NCI-H748 treated with DMSO at 0.1 percent for 48 hours (cell line): ENCODE measurements at regions not wholly inside any gene's neighbourhood (a gene's known extent, or its start where the extent isn't known, plus 50 kb on each side); places are given as distances from the start of the nearest gene placed in this dataset.

Experiments used
- DNase-seq: peaks from one replicate; lab custom pipeline; 2025; lab: John Stamatoyannopoulos, UW

DNA sequence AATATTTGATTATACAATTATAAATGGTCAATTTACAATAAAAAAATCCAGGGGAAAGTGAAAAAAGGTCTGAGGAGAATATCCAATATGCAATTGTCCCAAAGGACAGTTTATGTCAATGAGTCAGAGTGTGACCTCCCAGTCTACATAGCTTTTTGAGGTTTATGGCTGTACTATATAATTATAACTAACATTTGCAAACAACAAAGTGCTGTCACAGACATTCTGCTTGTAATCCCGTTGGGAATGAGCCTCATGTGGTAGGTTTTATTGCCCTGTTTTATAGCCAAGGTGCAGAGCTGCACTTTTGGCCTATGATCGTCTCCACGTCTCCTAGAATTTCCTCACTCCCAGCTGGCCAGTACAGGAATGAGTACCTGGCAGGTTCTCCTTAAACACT, 103.8 kb downstream of the ADSS2 start:
- no peak for DNase-seq

GRCh38 chr1:244349103-244349531, 102.6 kb downstream of the ADSS2 start:
- no peak for DNase-seq

DNA sequence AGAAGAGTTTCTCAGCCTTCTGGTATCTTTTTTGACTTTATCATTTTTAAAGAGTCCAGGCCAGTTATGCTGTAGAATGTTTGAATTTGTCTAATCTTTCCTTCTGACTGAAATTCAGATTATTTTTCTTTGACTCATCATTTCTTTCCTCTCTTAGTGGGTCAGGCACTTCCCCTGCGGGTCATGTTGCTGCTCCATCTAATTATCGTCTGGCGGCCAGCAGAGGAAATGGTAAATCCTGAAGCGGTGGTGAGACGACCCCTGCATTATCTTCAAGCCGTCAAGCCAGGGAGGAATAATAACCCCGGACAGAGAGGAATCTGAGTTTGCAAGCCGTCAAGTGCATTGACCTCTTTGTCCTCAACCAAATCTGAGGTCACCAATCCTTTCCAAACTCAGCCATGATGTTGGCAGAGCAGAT, 102.1 kb downstream of the ADSS2 start:
- no peak for DNase-seq

DNA sequence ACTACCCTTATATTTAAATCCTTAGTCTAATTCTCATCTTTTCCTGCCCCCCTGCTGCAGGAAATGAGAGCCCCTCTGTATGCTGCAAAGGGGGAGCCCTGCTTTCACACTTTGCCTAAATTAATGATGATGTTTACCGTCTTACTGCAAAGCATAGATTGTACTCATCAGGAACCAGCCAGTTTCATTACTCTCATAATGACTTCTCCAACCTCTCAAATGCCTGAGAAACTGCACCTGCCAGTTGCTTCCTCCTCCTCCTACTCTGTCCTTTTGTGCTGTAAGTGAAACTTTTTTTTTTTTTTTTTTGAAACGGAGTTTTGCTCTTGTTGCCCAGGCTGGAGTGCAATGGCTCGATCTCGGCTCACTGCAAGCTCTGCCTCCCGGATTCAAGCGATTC, 101.7 kb downstream of the ADSS2 start:
- no peak for DNase-seq

GRCh38 chr1:244352156-244352830, 99.4 kb downstream of the ADSS2 start:
- no peak for DNase-seq

GRCh38 chr1:244353551-244354091, 98.1 kb downstream of the ADSS2 start:
- no peak for DNase-seq

DNA sequence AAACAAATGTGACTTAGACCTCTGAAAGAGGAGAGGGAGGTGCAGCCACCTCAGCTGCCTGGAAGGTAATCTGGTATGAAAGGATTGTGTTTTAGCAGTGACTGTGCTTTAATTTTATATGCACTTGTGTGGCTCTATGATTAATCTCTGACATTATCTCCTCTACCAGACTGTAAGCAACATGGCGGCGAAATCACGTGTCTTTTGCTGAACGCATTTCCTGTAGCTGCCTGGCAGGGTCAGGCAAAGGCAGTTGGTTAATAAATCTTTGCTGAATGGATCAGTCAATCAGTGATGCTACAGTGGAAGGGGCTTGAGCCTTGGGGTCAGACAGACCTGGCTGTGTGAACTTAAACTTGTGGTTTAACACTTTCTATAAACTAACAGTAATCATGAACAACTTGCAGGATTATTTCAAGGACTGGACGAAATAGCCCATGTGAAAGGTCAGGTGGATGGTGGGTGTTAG, 96.9 kb downstream of the ADSS2 start:
- no peak for DNase-seq

GRCh38 chr1:244356376-244356775, 95.3 kb downstream of the ADSS2 start:
- no peak for DNase-seq
